ENCODE measurements at regions not wholly inside any gene's neighbourhood (a gene's known extent, or its start where the extent isn't known, plus 50 kb on each side); places are given as distances from the start of the nearest gene placed in this dataset.

DNA sequence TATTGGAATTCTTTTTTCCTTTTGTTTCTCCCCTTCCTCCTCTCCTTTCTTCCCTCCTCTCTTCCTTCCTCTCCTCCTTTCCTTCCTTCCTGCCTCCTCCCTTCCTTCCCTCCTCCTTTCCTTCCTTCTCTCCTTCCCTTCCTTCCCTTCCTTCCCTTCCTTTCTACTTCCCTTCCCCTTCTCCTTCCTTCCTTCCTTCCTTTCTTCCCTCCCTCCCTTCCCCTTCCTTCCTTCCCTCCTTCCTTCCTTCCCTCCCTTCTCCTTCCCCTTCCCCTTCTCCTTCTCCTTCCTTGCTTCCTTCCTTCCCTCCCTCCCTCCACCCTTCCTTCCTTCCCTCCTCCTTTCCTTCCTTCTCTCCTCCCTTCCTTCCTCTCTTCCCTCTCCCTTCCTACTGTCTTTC lies 431.0 kb upstream of the MEIS1 start:
- no peak for TF ChIP-seq EZH2 (IDR thresholded peaks at IDR 0.05; ENCODE audit: borderline replicate concordance)
- TF ChIP-seq CTCF (IDR thresholded peaks at IDR 0.05; ENCODE audit: poor library complexity), result no peak
